Right atrium auricular region (tissue), 2 donors: ENCODE measurements at regions not wholly inside any gene's neighbourhood (a gene's known extent, or its start where the extent isn't known, plus 50 kb on each side); places are given as distances from the start of the nearest gene placed in this dataset.

Source experiments
- DNase-seq: peaks from one replicate; pipeline ENCODE4 v3.0.0-alpha.2; 2019; ENCODE audit warnings: low spot score
- H3K27ac ChIP-seq, 2 donors: fragments of 200-600 bp; sonication (generic); 1 replicate in 1 of 2; 2 replicates in 1 of 2; pipeline ENCODE4 v1.5.1; 2016 to 2019
- H3K27me3 ChIP-seq, 2 donors: fragments of 200-600 bp; sonication (generic); one replicate each; pipeline versions ENCODE4 v1.5.1 to v1.6.0; 2017 to 2019
- H3K36me3 ChIP-seq: fragments of 200-600 bp; sonication (generic); one replicate; pipeline ENCODE4 v1.5.1; 2016
- H3K4me1 ChIP-seq, 2 donors: fragments of 200-600 bp; sonication (generic); one replicate each; pipeline versions ENCODE4 v1.5.1 to v1.6.0; 2017 to 2019
- H3K4me3 ChIP-seq, 2 donors: fragments of 200-600 bp; sonication (generic); 1 replicate in 1 of 2; 2 replicates in 1 of 2; pipeline ENCODE4 v1.5.1; 2017 to 2019; ENCODE audit warnings: mild to moderate bottlenecking in 1 of 2, moderate library complexity in 1 of 2
- H3K9me3 ChIP-seq, 2 donors: fragments of 200-600 bp; sonication (generic); one replicate each; pipeline ENCODE4 v1.5.1; 2019
- TF ChIP-seq, protein P1 (sequence below), 2 donors: fragments of 200-600 bp; sonication (generic); IDR thresholded peaks; one replicate each; pipeline ENCODE4 v1.5.1; 2019; ENCODE audit warnings: antibody characterized with exemption in 2 of 2

DNA sequence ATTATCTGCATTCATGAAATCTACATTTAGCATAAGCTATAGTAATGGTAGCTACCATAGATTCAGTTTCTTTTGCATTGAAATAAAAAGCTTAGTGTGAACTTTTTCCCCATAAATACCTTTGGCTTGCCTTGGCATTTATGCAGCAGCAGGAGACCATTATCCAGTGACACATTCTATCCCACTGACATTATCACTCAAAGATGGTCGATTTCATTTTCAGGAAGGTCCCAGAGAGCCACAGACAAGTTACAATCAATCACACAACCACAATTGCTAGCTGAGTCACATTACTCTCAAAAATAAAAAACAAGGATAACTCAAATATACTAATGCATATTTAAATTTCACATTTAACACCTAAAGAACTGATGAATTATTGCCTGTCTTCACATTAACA, 512.7 kb upstream of the CDH2 start:
- Histone ChIP-seq H3K4me3 (no peak overlapping the region), H3K36me3 (no peaks in the 10 kb centered on the region), H3K4me1 (no peaks in the 10 kb centered on the region), H3K27me3 (no peaks in the 10 kb centered on the region), H3K9me3 (no peaks in the 10 kb centered on the region), H3K27ac (no peak overlapping the region)
- TF ChIP-seq, protein P1, sequence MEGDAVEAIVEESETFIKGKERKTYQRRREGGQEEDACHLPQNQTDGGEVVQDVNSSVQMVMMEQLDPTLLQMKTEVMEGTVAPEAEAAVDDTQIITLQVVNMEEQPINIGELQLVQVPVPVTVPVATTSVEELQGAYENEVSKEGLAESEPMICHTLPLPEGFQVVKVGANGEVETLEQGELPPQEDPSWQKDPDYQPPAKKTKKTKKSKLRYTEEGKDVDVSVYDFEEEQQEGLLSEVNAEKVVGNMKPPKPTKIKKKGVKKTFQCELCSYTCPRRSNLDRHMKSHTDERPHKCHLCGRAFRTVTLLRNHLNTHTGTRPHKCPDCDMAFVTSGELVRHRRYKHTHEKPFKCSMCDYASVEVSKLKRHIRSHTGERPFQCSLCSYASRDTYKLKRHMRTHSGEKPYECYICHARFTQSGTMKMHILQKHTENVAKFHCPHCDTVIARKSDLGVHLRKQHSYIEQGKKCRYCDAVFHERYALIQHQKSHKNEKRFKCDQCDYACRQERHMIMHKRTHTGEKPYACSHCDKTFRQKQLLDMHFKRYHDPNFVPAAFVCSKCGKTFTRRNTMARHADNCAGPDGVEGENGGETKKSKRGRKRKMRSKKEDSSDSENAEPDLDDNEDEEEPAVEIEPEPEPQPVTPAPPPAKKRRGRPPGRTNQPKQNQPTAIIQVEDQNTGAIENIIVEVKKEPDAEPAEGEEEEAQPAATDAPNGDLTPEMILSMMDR (IDR thresholded peaks at IDR 0.05): no peak
- DNase-seq: no peak

DNA sequence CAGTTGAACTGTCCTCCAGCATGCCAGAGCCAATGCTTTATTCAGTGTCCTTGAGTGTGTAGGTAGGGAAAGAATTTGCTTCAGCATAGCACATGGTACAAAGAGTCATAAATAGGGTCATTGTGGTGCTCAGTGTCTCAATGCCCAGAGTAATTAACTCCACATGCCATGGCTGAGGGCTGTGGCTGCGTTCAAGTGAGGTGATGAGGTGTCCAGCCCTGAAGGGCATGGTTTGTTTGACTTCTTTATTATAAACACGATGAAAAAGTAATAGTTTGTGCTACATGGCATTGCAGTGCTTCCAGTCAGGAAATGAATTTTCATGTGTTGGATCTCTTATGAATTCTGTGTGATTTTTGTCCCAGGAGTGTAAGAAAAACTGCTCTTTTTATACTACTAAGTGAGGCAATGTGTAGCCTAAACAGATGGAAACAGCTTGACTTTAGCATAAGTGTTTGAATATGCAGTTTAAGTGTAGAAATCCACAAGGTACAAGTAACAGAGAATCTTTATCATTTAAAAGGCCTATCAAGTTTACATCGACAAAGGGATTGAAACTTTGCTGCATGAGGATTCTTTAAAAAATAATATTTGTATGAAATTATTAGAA, 507.9 kb upstream of the CDH2 start:
- TF ChIP-seq, protein P1 (IDR thresholded peaks at IDR 0.05): no peak
- Histone ChIP-seq H3K9me3 (no peaks in the 10 kb centered on the region), H3K4me1 (no peaks in the 10 kb centered on the region), H3K36me3 (no peaks in the 10 kb centered on the region), H3K4me3 (no peak overlapping the region), H3K27ac (no peak overlapping the region), H3K27me3 (no peaks in the 10 kb centered on the region)
- no peak for DNase-seq

DNA sequence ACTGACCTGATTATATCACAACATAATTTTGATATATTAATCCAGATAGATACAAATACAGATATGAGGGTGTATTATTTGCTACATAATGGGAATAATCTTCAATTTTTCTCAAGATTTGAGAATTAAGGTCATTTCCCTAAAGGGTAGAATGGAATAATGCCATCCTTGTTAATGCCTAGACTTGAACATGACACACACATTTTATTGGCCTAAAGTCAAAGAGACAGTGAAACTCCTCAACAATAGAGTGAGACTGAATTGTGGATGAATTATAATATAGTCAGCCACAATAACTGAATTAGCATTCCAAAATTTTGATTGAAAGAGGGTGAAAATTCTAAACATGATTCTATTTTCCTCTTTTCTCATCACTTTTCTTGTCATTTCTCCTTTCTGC, 506.0 kb upstream of the CDH2 start:
- TF ChIP-seq, protein P1 (IDR thresholded peaks at IDR 0.05): no peak

DNA sequence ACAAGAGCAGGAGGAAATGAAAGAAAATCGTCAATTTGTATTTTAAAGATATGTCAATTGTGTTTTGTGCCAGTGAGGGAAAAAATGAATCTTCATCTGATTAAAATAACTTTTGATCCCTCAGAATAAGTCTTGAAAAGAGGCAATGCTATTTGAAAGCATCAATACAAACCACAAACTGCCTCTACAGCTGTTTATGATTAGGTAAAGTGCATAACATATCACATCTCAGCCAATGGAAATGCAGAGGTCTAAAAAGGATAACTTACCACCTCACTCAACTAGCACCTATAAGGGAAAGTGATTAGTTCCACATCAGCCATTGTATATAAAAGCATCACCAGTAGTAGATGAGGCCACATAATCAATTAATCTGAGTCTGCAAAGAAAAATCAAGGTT, 492.2 kb upstream of the CDH2 start:
- Histone ChIP-seq H3K4me1 (no peaks in the 10 kb centered on the region), H3K9me3 (no peaks in the 10 kb centered on the region), H3K36me3 (no peaks in the 10 kb centered on the region), H3K27ac (no peak overlapping the region), H3K27me3 (no peaks in the 10 kb centered on the region), H3K4me3 (no peak overlapping the region)
- DNase-seq: no peak
- TF ChIP-seq, protein P1 (IDR thresholded peaks at IDR 0.05): no peak

More for the DNA sequence above, 506.0 kb upstream of the CDH2 start:
- no peak overlapping the region for H3K27ac ChIP-seq
- no peak for DNase-seq
- no peaks in the 10 kb centered on the region for H3K4me1 ChIP-seq
- no peaks in the 10 kb centered on the region for H3K27me3 ChIP-seq
- H3K36me3 ChIP-seq: no peaks in the 10 kb centered on the region
- no peak overlapping the region for H3K4me3 ChIP-seq
- no peaks in the 10 kb centered on the region for H3K9me3 ChIP-seq

DNA sequence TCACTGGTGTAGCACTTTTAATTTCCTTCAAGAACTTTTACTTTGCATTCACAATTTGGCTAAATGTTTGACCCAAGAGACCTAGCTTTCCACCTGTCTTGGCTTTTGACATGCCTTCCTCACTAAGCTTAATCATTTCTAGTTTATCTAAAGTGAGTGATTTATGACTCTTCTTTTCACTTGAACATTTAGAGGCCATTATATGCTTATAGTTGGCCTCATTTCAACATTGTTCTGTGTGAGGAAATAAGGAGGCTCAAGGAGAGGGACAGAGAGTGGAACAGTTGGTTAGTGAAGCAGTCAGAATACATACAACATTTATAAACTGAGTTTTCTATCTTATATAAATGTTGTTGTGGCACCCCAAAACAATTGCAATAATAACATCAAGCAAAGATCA, 489.3 kb upstream of the CDH2 start:
- TF ChIP-seq, protein P1 (IDR thresholded peaks at IDR 0.05): no peak
- Histone ChIP-seq H3K9me3 (no peaks in the 10 kb centered on the region), H3K4me3 (no peak overlapping the region), H3K36me3 (no peaks in the 10 kb centered on the region), H3K4me1 (no peaks in the 10 kb centered on the region), H3K27ac (no peak overlapping the region), H3K27me3 (no peaks in the 10 kb centered on the region)
- no peak for DNase-seq

DNA sequence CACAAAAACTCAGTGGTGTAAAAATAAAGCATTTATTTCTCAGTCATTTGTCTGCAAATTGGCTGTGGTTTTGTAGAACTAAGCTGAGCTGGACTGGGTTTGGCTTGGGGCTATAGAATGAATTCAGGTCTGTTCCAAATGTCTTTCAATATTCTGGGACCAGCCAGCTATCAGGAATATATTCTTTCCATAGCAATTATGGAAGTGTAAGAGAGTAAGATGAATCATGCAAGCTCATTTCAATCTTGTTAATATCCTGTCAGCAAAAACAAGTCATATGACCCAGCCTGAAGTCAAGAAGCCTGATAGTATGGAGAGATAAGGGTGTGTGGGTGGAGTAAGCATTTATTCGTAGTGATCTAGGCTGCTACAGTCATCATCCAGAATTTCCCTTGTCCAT, 481.0 kb upstream of the CDH2 start:
- DNase-seq: no peak
- Histone ChIP-seq H3K9me3 (no peaks in the 10 kb centered on the region), H3K4me1 (no peaks in the 10 kb centered on the region), H3K27me3 (no peaks in the 10 kb centered on the region), H3K4me3 (no peak overlapping the region), H3K27ac (no peak overlapping the region), H3K36me3 (no peaks in the 10 kb centered on the region)
- TF ChIP-seq, protein P1 (IDR thresholded peaks at IDR 0.05): no peak
